PFSK-1 (cell line): ENCODE measurements at regions not wholly inside any gene's neighbourhood (a gene's known extent, or its start where the extent isn't known, plus 50 kb on each side); places are given as distances from the start of the nearest gene placed in this dataset.

Source experiments
- FOXP2 ChIP-seq: optimal IDR thresholded peaks from 2 replicates; pipeline ENCODE3; 2011; ENCODE audit warnings: borderline replicate concordance, control low read depth, inconsistent platforms; ENCODE audit not compliant: insufficient read depth; ENCODE audit errors: extremely low read length, extremely low read depth
- POLR2AphosphoS5 ChIP-seq: IDR thresholded peaks from 2 replicates; pipeline ENCODE4 v1.6.1; 2012; ENCODE audit warnings: low read depth, mild to moderate bottlenecking, control low read depth, low read length, moderate library complexity
- REST ChIP-seq, 2 experiments: IDR thresholded peaks; 2 replicates each; pipeline versions ENCODE4 v1.6.1 to v1.8.0; 2011 to 2012; ENCODE audit warnings: low read depth in 2 of 2, low read length in 2 of 2, control low read depth in 1 of 2, inconsistent platforms in 1 of 2, mild to moderate bottlenecking in 1 of 2, moderate library complexity in 1 of 2; ENCODE audit not compliant: insufficient read depth in 1 of 2
- TAF1 ChIP-seq: IDR thresholded peaks from 2 replicates; pipeline ENCODE4 v1.6.1; 2012; ENCODE audit warnings: low read length, control low read depth, borderline replicate concordance; ENCODE audit not compliant: insufficient read depth

GRCh38 chr3:110521019-110521418, 550.6 kb upstream of the NECTIN3 start:
- TF ChIP-seq POLR2AphosphoS5 (no peak), TAF1 (no peak), REST (IDR thresholded peaks at IDR 0.05; ENCODE audit: insufficient read depth in 1 of 2, low read depth in 2 of 2, low read length in 2 of 2) (no peak), FOXP2 (no peak)
